ENCODE measurements at regions not wholly inside any gene's neighbourhood (a gene's known extent, or its start where the extent isn't known, plus 50 kb on each side); places are given as distances from the start of the nearest gene placed in this dataset.
A peak's percentile ranks its signal among the peaks of the same experiment; 100 is the strongest.

DNA sequence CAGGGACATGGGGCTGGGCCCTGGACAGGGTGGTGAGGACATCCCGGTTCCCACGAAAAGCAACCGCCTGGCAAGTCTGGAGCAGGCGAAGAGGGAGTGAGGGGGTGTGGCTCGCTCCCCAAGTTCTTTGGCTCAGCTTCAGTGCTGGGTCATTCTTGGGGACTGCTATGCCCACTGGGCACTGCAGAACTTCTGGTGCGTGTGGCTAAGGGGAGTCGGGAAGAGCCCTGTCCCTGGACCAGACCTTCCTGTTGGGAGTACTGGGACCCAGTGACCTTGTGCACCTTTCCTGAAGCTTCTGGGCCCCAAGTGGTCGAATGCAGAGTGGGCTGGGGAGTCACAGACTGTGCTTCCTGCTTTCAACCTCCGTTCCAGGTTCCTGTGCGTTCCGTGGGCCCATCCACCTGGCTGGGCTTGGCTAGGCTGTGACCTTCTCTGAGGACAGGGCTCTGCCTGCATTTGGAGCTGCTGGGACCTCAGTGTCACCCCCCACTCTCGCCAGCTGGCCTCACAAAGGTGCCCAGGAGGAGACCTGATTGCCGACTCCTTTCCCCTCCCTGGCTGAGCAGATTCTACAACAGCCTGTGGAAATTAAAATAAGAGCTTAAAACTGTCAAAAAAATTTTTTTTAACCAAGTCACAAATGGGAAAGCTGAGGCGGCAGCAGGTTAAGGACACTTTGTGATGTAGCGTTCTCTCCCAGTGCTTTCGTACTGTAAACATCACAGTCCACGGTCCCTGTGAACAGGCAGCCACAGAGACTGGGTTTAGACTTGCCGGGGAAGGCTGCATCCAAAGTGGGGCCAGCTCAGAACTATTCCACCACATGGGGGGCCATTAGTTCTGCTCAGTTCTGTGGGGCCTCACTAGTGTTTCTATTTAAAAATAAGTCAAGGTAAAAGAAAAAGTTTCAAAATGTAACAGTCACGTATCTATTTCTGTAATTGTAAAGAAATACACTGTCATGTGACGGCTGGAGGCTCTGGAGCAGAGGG, 63.8 kb upstream of the WNT7B start:
- H3K4me3 ChIP-seq (ENCODE audit: low read length), result no peak overlapping the region
- no peak for DNase-seq (ENCODE audit: low read depth)
- TF ChIP-seq, protein P1, sequence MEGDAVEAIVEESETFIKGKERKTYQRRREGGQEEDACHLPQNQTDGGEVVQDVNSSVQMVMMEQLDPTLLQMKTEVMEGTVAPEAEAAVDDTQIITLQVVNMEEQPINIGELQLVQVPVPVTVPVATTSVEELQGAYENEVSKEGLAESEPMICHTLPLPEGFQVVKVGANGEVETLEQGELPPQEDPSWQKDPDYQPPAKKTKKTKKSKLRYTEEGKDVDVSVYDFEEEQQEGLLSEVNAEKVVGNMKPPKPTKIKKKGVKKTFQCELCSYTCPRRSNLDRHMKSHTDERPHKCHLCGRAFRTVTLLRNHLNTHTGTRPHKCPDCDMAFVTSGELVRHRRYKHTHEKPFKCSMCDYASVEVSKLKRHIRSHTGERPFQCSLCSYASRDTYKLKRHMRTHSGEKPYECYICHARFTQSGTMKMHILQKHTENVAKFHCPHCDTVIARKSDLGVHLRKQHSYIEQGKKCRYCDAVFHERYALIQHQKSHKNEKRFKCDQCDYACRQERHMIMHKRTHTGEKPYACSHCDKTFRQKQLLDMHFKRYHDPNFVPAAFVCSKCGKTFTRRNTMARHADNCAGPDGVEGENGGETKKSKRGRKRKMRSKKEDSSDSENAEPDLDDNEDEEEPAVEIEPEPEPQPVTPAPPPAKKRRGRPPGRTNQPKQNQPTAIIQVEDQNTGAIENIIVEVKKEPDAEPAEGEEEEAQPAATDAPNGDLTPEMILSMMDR (IDR thresholded peaks at IDR 0.05; ENCODE audit: insufficient read depth, low read depth, low read length, missing control alignments), result no peak

DNA sequence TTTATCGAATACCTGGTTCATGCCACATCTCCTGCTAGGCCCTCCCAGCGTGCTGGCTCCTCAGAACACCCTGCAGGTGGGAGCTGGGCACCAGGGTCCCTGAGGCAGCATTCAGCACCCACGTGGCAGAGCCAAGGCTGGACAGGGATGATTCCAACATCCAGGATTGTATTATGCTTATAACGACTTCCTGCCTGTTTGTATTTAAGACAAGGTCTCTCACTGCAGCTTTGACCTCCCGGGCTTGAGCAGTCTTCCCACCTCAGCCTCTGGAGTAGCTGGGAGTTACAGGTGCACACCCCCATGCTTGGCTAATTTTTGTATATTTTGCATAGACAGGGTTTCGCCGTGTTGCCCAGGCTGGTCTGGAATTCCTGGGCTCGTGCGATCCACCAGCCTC, 64.7 kb upstream of the WNT7B start:
- TF ChIP-seq, protein P1 (IDR thresholded peaks at IDR 0.05; ENCODE audit: insufficient read depth, low read depth, low read length, missing control alignments), result no peak
- no peak for DNase-seq (ENCODE audit: low read depth)
- H3K4me3 ChIP-seq (ENCODE audit: low read length), result no peak overlapping the region

- no peak overlapping the region for H3K4me3 ChIP-seq (ENCODE audit: low read length)
- DNase-seq (ENCODE audit: low read depth), result no peak
- TF ChIP-seq, protein P1 (IDR thresholded peaks at IDR 0.05; ENCODE audit: insufficient read depth, low read depth, low read length, missing control alignments), result no peak
Observed at GRCh38 chr22:46042786-46043185, 65.8 kb upstream of the WNT7B start.

GRCh38 chr22:46043339-46043738, 66.4 kb upstream of the WNT7B start:
- H3K4me3 ChIP-seq (ENCODE audit: low read length), result peak overlapping the region; percentile 54
- TF ChIP-seq, protein P1 (IDR thresholded peaks at IDR 0.05; ENCODE audit: insufficient read depth, low read depth, low read length, missing control alignments), result no peak
- DNase-seq (ENCODE audit: low read depth), result no peak

DNA sequence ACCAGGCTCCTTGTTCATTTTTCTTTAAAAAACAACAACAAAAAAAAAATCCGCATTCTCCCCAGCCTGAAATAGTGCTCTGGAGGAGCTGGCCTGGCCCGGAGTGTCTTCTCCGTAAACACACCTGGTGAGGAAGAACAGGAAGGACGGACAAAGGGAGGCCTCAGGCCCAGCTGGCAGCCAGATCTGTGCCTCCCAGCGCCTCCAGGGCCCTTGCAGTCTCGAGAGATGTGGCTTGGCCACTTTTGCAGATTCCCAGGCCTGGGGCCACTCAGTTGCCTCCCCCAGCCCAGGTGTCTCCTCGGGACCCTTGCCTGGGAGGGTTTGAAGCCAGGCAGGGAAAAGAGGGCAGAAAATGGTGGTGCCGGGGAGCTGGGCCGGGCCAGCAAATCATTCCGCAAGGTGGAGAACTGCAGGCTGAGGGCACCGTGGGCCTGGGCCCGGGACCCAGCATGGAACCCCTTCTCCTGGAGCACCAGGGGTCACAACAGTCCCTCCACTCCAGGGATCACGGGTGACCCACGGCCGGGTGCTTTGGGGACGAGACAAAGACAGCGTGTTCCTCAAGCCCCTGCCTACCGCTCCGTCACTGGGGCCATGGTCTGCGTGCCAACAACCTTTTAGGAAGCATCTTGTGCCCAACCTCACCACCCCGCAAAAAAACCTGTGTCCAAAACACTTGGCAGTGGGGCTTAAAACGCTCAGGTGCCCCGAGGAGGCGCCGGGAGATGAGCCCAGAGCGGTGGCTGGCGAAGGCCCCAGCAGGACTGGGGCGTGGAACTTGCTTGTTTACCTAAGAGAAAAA, 67.1 kb upstream of the WNT7B start:
- TF ChIP-seq, protein P1 (IDR thresholded peaks at IDR 0.05; ENCODE audit: insufficient read depth, low read depth, low read length, missing control alignments), result no peak
- peak overlapping the region; percentile 54 for H3K4me3 ChIP-seq (ENCODE audit: low read length)
- peak; percentile 61 for DNase-seq (ENCODE audit: low read depth)

DNA sequence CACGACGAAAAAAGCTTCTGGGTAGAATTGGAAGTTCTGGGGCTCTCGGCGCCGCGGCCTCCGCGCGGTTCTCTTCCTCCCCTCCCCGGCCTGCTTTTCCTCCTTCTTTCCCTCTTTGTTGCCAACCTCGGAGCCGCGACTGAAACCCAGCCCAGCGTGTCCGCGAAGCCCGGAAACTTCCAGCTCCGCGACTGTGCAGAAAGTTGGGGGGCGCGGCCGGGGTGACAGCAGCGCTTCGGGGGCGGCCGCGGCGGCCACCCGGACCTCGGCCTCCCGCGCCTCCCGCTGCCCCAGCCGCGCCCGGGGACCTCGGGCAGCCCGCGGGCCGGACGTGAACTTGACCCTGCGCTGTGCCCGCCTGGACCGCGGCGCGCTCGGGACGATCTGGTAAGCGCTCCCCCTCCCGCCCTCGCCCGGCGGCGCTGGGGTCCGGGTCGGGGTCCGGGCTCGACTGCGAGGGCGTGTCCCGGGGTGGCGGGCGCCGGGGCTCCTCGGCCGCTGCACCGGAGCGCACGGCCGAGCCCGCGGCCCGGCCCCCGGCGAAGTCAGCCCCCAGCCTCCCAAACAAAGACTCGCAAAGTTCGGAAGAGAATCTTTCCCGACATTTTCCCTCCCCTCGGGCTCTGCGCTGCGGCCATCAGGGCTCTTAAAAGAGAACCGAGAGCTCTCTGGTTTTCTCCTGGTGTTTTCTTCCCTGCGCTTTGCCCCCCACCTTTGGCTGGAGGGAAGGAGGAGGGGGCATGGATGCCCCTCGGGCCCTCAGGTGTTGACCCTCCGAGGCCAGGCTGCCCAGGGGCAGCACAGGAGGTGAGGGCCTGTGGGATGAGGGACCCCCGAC, 67.9 kb upstream of the WNT7B start:
- peak overlapping the region; percentile 54 for H3K4me3 ChIP-seq (ENCODE audit: low read length)
- TF ChIP-seq, protein P1 (IDR thresholded peaks at IDR 0.05; ENCODE audit: insufficient read depth, low read depth, low read length, missing control alignments), result no peak
- DNase-seq (ENCODE audit: low read depth), result no peak
